ENCODE measurements at regions not wholly inside any gene's neighbourhood (a gene's known extent, or its start where the extent isn't known, plus 50 kb on each side); places are given as distances from the start of the nearest gene placed in this dataset.
A peak's percentile ranks its signal among the peaks of the same experiment; 100 is the strongest.

- H3K9me3 Mint-ChIP-seq (ENCODE audit: low read depth): no peaks in the 10 kb centered on the region
- H3K36me3 Mint-ChIP-seq (ENCODE audit: insufficient read depth): no peaks in the 10 kb centered on the region
- TF ChIP-seq, protein P1, sequence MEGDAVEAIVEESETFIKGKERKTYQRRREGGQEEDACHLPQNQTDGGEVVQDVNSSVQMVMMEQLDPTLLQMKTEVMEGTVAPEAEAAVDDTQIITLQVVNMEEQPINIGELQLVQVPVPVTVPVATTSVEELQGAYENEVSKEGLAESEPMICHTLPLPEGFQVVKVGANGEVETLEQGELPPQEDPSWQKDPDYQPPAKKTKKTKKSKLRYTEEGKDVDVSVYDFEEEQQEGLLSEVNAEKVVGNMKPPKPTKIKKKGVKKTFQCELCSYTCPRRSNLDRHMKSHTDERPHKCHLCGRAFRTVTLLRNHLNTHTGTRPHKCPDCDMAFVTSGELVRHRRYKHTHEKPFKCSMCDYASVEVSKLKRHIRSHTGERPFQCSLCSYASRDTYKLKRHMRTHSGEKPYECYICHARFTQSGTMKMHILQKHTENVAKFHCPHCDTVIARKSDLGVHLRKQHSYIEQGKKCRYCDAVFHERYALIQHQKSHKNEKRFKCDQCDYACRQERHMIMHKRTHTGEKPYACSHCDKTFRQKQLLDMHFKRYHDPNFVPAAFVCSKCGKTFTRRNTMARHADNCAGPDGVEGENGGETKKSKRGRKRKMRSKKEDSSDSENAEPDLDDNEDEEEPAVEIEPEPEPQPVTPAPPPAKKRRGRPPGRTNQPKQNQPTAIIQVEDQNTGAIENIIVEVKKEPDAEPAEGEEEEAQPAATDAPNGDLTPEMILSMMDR (IDR thresholded peaks at IDR 0.05; ENCODE audit: unreplicated experiment): no peak
- no peaks in the 10 kb centered on the region for H3K4me1 Mint-ChIP-seq (ENCODE audit: low read depth)
- H3K27me3 Mint-ChIP-seq: no peaks in the 10 kb centered on the region
- no peak for DNase-seq (ENCODE audit: low spot score, unreplicated experiment)
- no peak overlapping the region for H3K27ac Mint-ChIP-seq
- H3K4me3 Mint-ChIP-seq (ENCODE audit: low read depth): no peak overlapping the region
Measured at GRCh38 chr6:6785163-6785521, 196.6 kb downstream of the LY86 start.

GRCh38 chr6:6788394-6789032, 200.0 kb downstream of the LY86 start:
- no peak overlapping the region for H3K4me3 Mint-ChIP-seq (ENCODE audit: low read depth)

DNA sequence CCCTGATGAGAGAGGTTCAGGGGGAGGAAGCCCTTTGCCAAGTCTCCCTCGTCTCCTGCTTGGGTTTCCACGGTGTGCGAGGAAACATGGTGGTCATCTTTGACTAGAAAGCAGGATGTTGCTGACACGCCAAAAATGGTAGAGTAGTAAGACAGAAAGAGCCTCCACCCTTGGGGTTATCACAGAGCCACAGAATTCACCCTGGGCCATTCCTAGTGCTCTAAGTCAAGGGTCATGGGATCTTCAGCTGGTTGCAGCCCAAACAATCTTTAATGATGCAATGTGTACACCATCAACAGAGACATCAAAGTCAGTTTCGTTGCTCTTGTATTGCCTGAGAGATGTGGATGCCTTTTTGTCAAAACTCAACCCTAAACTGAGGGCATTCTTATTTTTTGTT, 201.9 kb downstream of the LY86 start:
- Mint-ChIP-seq H3K9me3 (ENCODE audit: low read depth) (no peaks in the 10 kb centered on the region), H3K4me3 (ENCODE audit: low read depth) (no peak overlapping the region), H3K36me3 (ENCODE audit: insufficient read depth) (no peaks in the 10 kb centered on the region), H3K27me3 (peaks cover 3% of the 10 kb centered on the region), H3K4me1 (ENCODE audit: low read depth) (no peaks in the 10 kb centered on the region), H3K27ac (no peak overlapping the region)
- TF ChIP-seq, protein P1 (IDR thresholded peaks at IDR 0.05; ENCODE audit: unreplicated experiment): no peak
- DNase-seq (ENCODE audit: low spot score, unreplicated experiment): no peak

More at GRCh38 chr6:6788394-6789032, 200.0 kb downstream of the LY86 start:
- TF ChIP-seq, protein P1 (IDR thresholded peaks at IDR 0.05; ENCODE audit: unreplicated experiment): peak; percentile 57
- no peaks in the 10 kb centered on the region for H3K27me3 Mint-ChIP-seq
- no peak overlapping the region for H3K27ac Mint-ChIP-seq
- H3K4me1 Mint-ChIP-seq (ENCODE audit: low read depth): no peaks in the 10 kb centered on the region
- H3K36me3 Mint-ChIP-seq (ENCODE audit: insufficient read depth): no peaks in the 10 kb centered on the region
- no peak for DNase-seq (ENCODE audit: low spot score, unreplicated experiment)
- no peaks in the 10 kb centered on the region for H3K9me3 Mint-ChIP-seq (ENCODE audit: low read depth)

- DNase-seq (ENCODE audit: low spot score, unreplicated experiment): no peak
- Mint-ChIP-seq H3K27ac (no peak overlapping the region), H3K9me3 (ENCODE audit: low read depth) (no peaks in the 10 kb centered on the region), H3K36me3 (ENCODE audit: insufficient read depth) (no peaks in the 10 kb centered on the region), H3K27me3 (peaks cover 3% of the 10 kb centered on the region), H3K4me3 (ENCODE audit: low read depth) (no peak overlapping the region), H3K4me1 (ENCODE audit: low read depth) (no peaks in the 10 kb centered on the region)
- TF ChIP-seq, protein P1 (IDR thresholded peaks at IDR 0.05; ENCODE audit: unreplicated experiment): no peak
Measured at GRCh38 chr6:6790891-6791290, 202.4 kb downstream of the LY86 start.

GRCh38 chr6:6793388-6794250, 205.1 kb downstream of the LY86 start:
- Mint-ChIP-seq H3K4me1 (ENCODE audit: low read depth) (no peaks in the 10 kb centered on the region), H3K36me3 (ENCODE audit: insufficient read depth) (no peaks in the 10 kb centered on the region), H3K4me3 (ENCODE audit: low read depth) (no peak overlapping the region), H3K27me3 (peaks cover 13% of the 10 kb centered on the region), H3K27ac (no peak overlapping the region), H3K9me3 (ENCODE audit: low read depth) (no peaks in the 10 kb centered on the region)
- TF ChIP-seq, protein P1 (IDR thresholded peaks at IDR 0.05; ENCODE audit: unreplicated experiment): no peak
- DNase-seq (ENCODE audit: low spot score, unreplicated experiment): no peak

Measured in progenitor cell of endocrine pancreas (in vitro differentiated cells).